RWPE1 (cell line): ENCODE measurements at regions not wholly inside any gene's neighbourhood (a gene's known extent, or its start where the extent isn't known, plus 50 kb on each side); places are given as distances from the start of the nearest gene placed in this dataset.

ENCODE experiments used
- CTCF ChIA-PET: fragments of 350-600 bp; sonication (Branson Sonifier 250); formaldehyde crosslinking; extraction: SDS; loops from one replicate; lab custom pipeline; 2021; lab: Yijun Ruan, JAX
- POLR2A ChIA-PET: fragments of 400-600 bp; formaldehyde crosslinking; extraction: SDS; loops from one replicate; lab custom pipeline; 2020; ENCODE audit warnings: antibody characterized with exemption; ENCODE audit not compliant: low non-redundant PET; lab: Yijun Ruan, JAX
- DNase-seq: peaks from one replicate; pipeline ENCODE4 v3.0.0; 2012; ENCODE audit warnings: low spot score
- H3K27ac ChIP-seq: fragments of 450-650 bp; 2 replicates; pipeline ENCODE4 v1.5.1; 2017
- CTCF ChIP-seq: fragments of 450-650 bp; conservative IDR thresholded peaks from 2 replicates; pipeline ENCODE4 v1.5.1; 2017; ENCODE audit warnings: low read depth, mild to moderate bottlenecking

- TF ChIP-seq CTCF, result no peak
- ChIA-PET POLR2A (no interaction called here), CTCF (interaction anchor here (0.6 kb wide), 1 partner anchor 10 kb away, joined by 3 read pairs; no protein-coding TSS in a partner anchor)
- H3K27ac ChIP-seq, result no peak overlapping the region
- DNase-seq, result no peak
These were observed 109.3 kb upstream of the BMP2K start for GRCh38 chr4:78666830-78667258.

GRCh38 chr4:78667325-78667724 is 108.8 kb upstream of the BMP2K start:
- ChIA-PET POLR2A (no interaction called here), CTCF (no interaction called here)
- no peak overlapping the region for H3K27ac ChIP-seq
- TF ChIP-seq CTCF, result no peak
- DNase-seq, result no peak

- no peak for DNase-seq
- CTCF ChIA-PET, result no interaction called here
- no peak overlapping the region for H3K27ac ChIP-seq
- POLR2A ChIA-PET, result no interaction called here
- no peak for TF ChIP-seq CTCF
These were observed 108.4 kb upstream of the BMP2K start for GRCh38 chr4:78667764-78668163.

- CTCF ChIA-PET, result interaction anchor here (0.5 kb wide), 1 partner anchor 195 kb away, joined by 4 read pairs; no protein-coding TSS in a partner anchor
- POLR2A ChIA-PET, result no interaction called here
- H3K27ac ChIP-seq, result no peak overlapping the region
- TF ChIP-seq CTCF, result no peak
- no peak for DNase-seq
These were observed 106.7 kb upstream of the BMP2K start for GRCh38 chr4:78669453-78669852.

GRCh38 chr4:78671903-78672815 is 104.0 kb upstream of the BMP2K start:
- POLR2A ChIA-PET, result no interaction called here
- CTCF ChIA-PET, result interaction anchor here (0.6 kb wide), 1 partner anchor 627 kb away, joined by 5 read pairs; no protein-coding TSS in a partner anchor
- TF ChIP-seq CTCF, result no peak
- no peak for DNase-seq
- no peak overlapping the region for H3K27ac ChIP-seq

- TF ChIP-seq CTCF, result no peak
- CTCF ChIA-PET, result no interaction called here
- no peak overlapping the region for H3K27ac ChIP-seq
- POLR2A ChIA-PET, result no interaction called here
- no peak for DNase-seq
These were observed 102.8 kb upstream of the BMP2K start for GRCh38 chr4:78673337-78673736.
